Peyer's patch (tissue), 4 donors: ENCODE measurements at regions not wholly inside any gene's neighbourhood (a gene's known extent, or its start where the extent isn't known, plus 50 kb on each side); places are given as distances from the start of the nearest gene placed in this dataset.
"Not testable (repeated sequence)": the region's sequence is repeated elsewhere in the genome, so short reads cannot be mapped to it uniquely, and the experiment has no call there.

Experiments used
- POLR2A ChIP-seq, 2 donors: fragments of 450-650 bp; IDR thresholded peaks; one replicate each; pipeline ENCODE4 v1.5.1; 2017; ENCODE audit warnings: antibody characterized with exemption in 2 of 2, mild to moderate bottlenecking in 2 of 2, moderate library complexity in 2 of 2
- TF ChIP-seq, protein P1 (sequence below), 6 experiments: fragments of 450-650 bp in 4 of 6; fragments of 200-600 bp in 2 of 6; sonication (generic) in 1 of 6; IDR thresholded peaks; one replicate each; pipeline ENCODE4 v1.5.1; 2017 to 2019; ENCODE audit warnings: antibody characterized with exemption in 6 of 6, mild to moderate bottlenecking in 3 of 6, moderate library complexity in 1 of 6

DNA sequence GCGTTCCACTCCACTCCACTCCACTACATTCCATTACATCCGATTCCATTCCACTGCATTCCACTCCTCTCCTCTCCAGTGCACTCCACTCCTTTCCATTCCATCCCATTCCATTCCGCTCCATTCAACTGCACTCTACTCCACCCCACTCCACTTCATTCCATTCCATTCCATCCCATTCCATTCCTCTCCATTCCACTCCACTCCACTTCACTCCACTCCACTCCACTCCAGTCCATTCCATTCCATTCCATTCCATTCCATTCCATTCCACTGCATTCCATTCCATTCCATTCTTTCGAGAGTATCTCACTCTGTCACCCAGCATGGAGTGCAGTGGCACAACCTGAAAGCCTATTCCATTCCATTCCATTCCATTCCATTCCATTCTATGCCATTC, 637.5 kb downstream of the TP53TG3F start:
- TF ChIP-seq POLR2A (IDR thresholded peaks at IDR 0.05) = not testable (repeated sequence)
- TF ChIP-seq, protein P1, sequence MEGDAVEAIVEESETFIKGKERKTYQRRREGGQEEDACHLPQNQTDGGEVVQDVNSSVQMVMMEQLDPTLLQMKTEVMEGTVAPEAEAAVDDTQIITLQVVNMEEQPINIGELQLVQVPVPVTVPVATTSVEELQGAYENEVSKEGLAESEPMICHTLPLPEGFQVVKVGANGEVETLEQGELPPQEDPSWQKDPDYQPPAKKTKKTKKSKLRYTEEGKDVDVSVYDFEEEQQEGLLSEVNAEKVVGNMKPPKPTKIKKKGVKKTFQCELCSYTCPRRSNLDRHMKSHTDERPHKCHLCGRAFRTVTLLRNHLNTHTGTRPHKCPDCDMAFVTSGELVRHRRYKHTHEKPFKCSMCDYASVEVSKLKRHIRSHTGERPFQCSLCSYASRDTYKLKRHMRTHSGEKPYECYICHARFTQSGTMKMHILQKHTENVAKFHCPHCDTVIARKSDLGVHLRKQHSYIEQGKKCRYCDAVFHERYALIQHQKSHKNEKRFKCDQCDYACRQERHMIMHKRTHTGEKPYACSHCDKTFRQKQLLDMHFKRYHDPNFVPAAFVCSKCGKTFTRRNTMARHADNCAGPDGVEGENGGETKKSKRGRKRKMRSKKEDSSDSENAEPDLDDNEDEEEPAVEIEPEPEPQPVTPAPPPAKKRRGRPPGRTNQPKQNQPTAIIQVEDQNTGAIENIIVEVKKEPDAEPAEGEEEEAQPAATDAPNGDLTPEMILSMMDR (IDR thresholded peaks at IDR 0.05) = not testable (repeated sequence)
